ENCODE measurements at regions not wholly inside any gene's neighbourhood (a gene's known extent, or its start where the extent isn't known, plus 50 kb on each side); places are given as distances from the start of the nearest gene placed in this dataset.
"Not testable (repeated sequence)": the region's sequence is repeated elsewhere in the genome, so short reads cannot be mapped to it uniquely, and the experiment has no call there.

- not testable (repeated sequence) for TF ChIP-seq CTCF (IDR thresholded peaks at IDR 0.05; ENCODE audit: low read length); EZH2 (IDR thresholded peaks at IDR 0.05; ENCODE audit: borderline replicate concordance, low read length)
These were observed 450.2 kb downstream of the DIRAS2 start for GRCh38 chr9:90192465-90192864.

Data from OCI-LY1 (cell line).